ENCODE measurements at regions not wholly inside any gene's neighbourhood (a gene's known extent, or its start where the extent isn't known, plus 50 kb on each side); places are given as distances from the start of the nearest gene placed in this dataset.
"Not testable (repeated sequence)": the region's sequence is repeated elsewhere in the genome, so short reads cannot be mapped to it uniquely, and the experiment has no call there.

- FAIRE-seq, result no peak
- Histone ChIP-seq H3K4me1 (replicated peaks in 1 of 4; ENCODE audit: control insufficient read depth in 3 of 4, insufficient read depth in 4 of 4, low read length in 3 of 4) (no peaks in the 10 kb centered on the region), H3K79me1 (ENCODE audit: low read depth, low read length) (no peaks in the 10 kb centered on the region), H3K79me2 (ENCODE audit: control insufficient read depth in 1 of 2, insufficient read depth in 2 of 2, low read length in 2 of 2) (no peaks in the 10 kb centered on the region), H2BK120ac (replicated peaks; ENCODE audit: low read depth, low read length) (no peak overlapping the region), H2BK12ac (ENCODE audit: low read depth, low read length) (no peak overlapping the region), H4K20me1 (replicated peaks in 1 of 2; ENCODE audit: control insufficient read depth in 1 of 2, insufficient read depth in 2 of 2, low read length in 2 of 2) (no peaks in the 10 kb centered on the region), H3K56ac (replicated peaks; ENCODE audit: insufficient read length, low read depth, low read length) (no peak overlapping the region), H3K23me2 (ENCODE audit: low read depth, low read length) (no peaks in the 10 kb centered on the region), H3K27ac (ENCODE audit: low read depth, low read length) (no peak overlapping the region), H4K8ac (ENCODE audit: extremely low read depth, insufficient read depth, low read length) (no peak overlapping the region), H3K36me3 (ENCODE audit: control insufficient read depth in 2 of 4, insufficient read depth in 4 of 4, low read length in 3 of 4) (no peaks in the 10 kb centered on the region), H3K4me2 (ENCODE audit: insufficient read depth in 1 of 2, low read depth in 2 of 2, low read length in 2 of 2) (no peak overlapping the region), H4K91ac (replicated peaks; ENCODE audit: insufficient read length, low read length) (no peak overlapping the region), H3K4me3 (ENCODE audit: extremely low read depth in 1 of 4, insufficient read depth in 2 of 4, low read depth in 3 of 4, low read length in 4 of 4) (no peak overlapping the region), H2BK5ac (ENCODE audit: low read depth, low read length) (no peak overlapping the region), H2AK5ac (ENCODE audit: low read depth, low read length) (no peak overlapping the region), H3K18ac (ENCODE audit: extremely low read depth, low read length) (no peak overlapping the region), H2BK15ac (ENCODE audit: low read length) (no peak overlapping the region), H3K9me3 (ENCODE audit: insufficient read depth in 2 of 2, low read depth in 1 of 2, low read length in 1 of 2) (no peaks in the 10 kb centered on the region), H3K23ac (ENCODE audit: insufficient read length) (no peak overlapping the region), H4K5ac (ENCODE audit: insufficient read length, low read depth, low read length) (no peak overlapping the region), H3K4ac (replicated peaks; ENCODE audit: insufficient read length, low read depth, low read length) (no peak overlapping the region), H3K9ac (replicated peaks in 1 of 4; ENCODE audit: extremely low read depth in 1 of 4, low read depth in 3 of 4, low read length in 3 of 4) (no peak overlapping the region), H3K27me3 (replicated peaks in 1 of 4; ENCODE audit: control insufficient read depth in 3 of 4, extremely low read depth in 1 of 4, insufficient read depth in 3 of 4, low read length in 3 of 4) (no peaks in the 10 kb centered on the region), H2BK20ac (ENCODE audit: low read length) (no peak overlapping the region), H3K14ac (ENCODE audit: insufficient read length) (no peak overlapping the region), H2AFZ (ENCODE audit: low read length) (no peak overlapping the region)
- CTCF ChIA-PET (ENCODE audit: partially characterized antibody), result no interaction called here
- DNase-seq (ENCODE audit: low read depth in 1 of 2, low spot score in 2 of 2), result no peak
- TF ChIP-seq POLR2AphosphoS5 (IDR thresholded peaks at IDR 0.05; ENCODE audit: low read depth, low read length) (no peak), PHF8 (conservative IDR thresholded peaks at IDR 0.05; ENCODE audit: low read depth, low read length) (no peak)
- POLR2A ChIA-PET (ENCODE audit: partially characterized antibody), result no interaction called here
These were observed 1347.3 kb downstream of the RPA4 start for GRCh38 chrX:98231003-98231402.

GRCh38 chrX:98240061-98240460 lies 1356.4 kb downstream of the RPA4 start:
- POLR2A ChIA-PET (ENCODE audit: partially characterized antibody); H4K5ac ChIP-seq (ENCODE audit: insufficient read length, low read depth, low read length); H2BK5ac ChIP-seq (ENCODE audit: low read depth, low read length); H3K14ac ChIP-seq (ENCODE audit: insufficient read length); H2AFZ ChIP-seq (ENCODE audit: low read length); H3K4me1 ChIP-seq (replicated peaks in 1 of 4; ENCODE audit: control insufficient read depth in 3 of 4, insufficient read depth in 4 of 4, low read length in 3 of 4); H3K23me2 ChIP-seq (ENCODE audit: low read depth, low read length); H3K23ac ChIP-seq (ENCODE audit: insufficient read length); H2AK5ac ChIP-seq (ENCODE audit: low read depth, low read length); FAIRE-seq; DNase-seq (ENCODE audit: low read depth in 1 of 2, low spot score in 2 of 2); CTCF ChIA-PET (ENCODE audit: partially characterized antibody); H3K36me3 ChIP-seq (ENCODE audit: control insufficient read depth in 2 of 4, insufficient read depth in 4 of 4, low read length in 3 of 4); H3K27ac ChIP-seq (ENCODE audit: low read depth, low read length); H3K4ac ChIP-seq (replicated peaks; ENCODE audit: insufficient read length, low read depth, low read length); H3K4me3 ChIP-seq (ENCODE audit: extremely low read depth in 1 of 4, insufficient read depth in 2 of 4, low read depth in 3 of 4, low read length in 4 of 4); H3K9me3 ChIP-seq (ENCODE audit: insufficient read depth in 2 of 2, low read depth in 1 of 2, low read length in 1 of 2); H2BK20ac ChIP-seq (ENCODE audit: low read length); H3K79me1 ChIP-seq (ENCODE audit: low read depth, low read length); H3K18ac ChIP-seq (ENCODE audit: extremely low read depth, low read length); H2BK15ac ChIP-seq (ENCODE audit: low read length); H3K4me2 ChIP-seq (ENCODE audit: insufficient read depth in 1 of 2, low read depth in 2 of 2, low read length in 2 of 2); H3K27me3 ChIP-seq (replicated peaks in 1 of 4; ENCODE audit: control insufficient read depth in 3 of 4, extremely low read depth in 1 of 4, insufficient read depth in 3 of 4, low read length in 3 of 4); H3K56ac ChIP-seq (replicated peaks; ENCODE audit: insufficient read length, low read depth, low read length); H2BK120ac ChIP-seq (replicated peaks; ENCODE audit: low read depth, low read length); H3K9ac ChIP-seq (replicated peaks in 1 of 4; ENCODE audit: extremely low read depth in 1 of 4, low read depth in 3 of 4, low read length in 3 of 4); H4K20me1 ChIP-seq (replicated peaks in 1 of 2; ENCODE audit: control insufficient read depth in 1 of 2, insufficient read depth in 2 of 2, low read length in 2 of 2); H4K8ac ChIP-seq (ENCODE audit: extremely low read depth, insufficient read depth, low read length); H2BK12ac ChIP-seq (ENCODE audit: low read depth, low read length); H3K79me2 ChIP-seq (ENCODE audit: control insufficient read depth in 1 of 2, insufficient read depth in 2 of 2, low read length in 2 of 2); H4K91ac ChIP-seq (replicated peaks; ENCODE audit: insufficient read length, low read length): not testable (repeated sequence)
- 96% methylated on average over 3 of the region's 6 CpGs; no CpG with 5 or more reads in 1 of the 2 experiments for WGBS, 2 experiments (ENCODE audit: extremely low coverage in 1 of 2, insufficient coverage in 1 of 2, insufficient read length in 1 of 2, insufficient replicate concordance in 2 of 2, low coverage in 1 of 2, low lambda C conversion rate in 2 of 2, missing lambda C conversion rate in 1 of 2)
